ENCODE measurements at regions not wholly inside any gene's neighbourhood (a gene's known extent, or its start where the extent isn't known, plus 50 kb on each side); places are given as distances from the start of the nearest gene placed in this dataset.

DNA sequence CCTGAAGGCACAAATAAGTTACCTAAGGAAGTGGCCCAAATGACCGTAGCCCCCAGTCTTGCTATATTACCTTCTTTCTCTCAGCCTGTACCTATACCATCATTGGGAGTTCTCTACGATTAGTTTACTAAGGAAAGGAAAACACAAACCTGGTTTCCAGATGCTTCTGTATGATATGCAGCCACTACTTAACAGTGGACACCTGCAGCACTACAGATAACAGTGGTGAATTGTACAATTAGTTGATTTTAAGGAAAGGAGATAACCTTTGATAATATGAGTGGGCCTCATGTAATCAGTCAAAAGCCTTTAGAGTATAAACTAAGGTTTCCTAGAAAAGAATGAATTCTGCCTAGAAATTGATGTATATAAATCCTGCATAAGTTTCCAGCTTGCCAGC lies 1157.4 kb downstream of the KCNT2 start:
- no peaks in the 10 kb centered on the region for H3K79me2 ChIP-seq (ENCODE audit: insufficient read depth, low read length)
- H3K27ac ChIP-seq (ENCODE audit: low read depth, low read length), result no peak overlapping the region
- H3K9me2 ChIP-seq (ENCODE audit: insufficient read depth), result no peaks in the 10 kb centered on the region
- H3K4me2 ChIP-seq (ENCODE audit: low read length), result no peak overlapping the region
- DNase-seq (ENCODE audit: low read depth, low spot score) (no peak), ATAC-seq (no peak)
- H3K9me3 ChIP-seq (ENCODE audit: control insufficient read depth in 1 of 2, insufficient read depth in 1 of 2, low read depth in 1 of 2, low read length in 2 of 2), result no peaks in the 10 kb centered on the region
- ChIA-PET CTCF (no interaction called here), POLR2A (no interaction called here), RAD21 (ENCODE audit: low non-redundant PET in 1 of 2, low total read pairs in 2 of 2, uncharacterized antibody in 2 of 2, unreplicated experiment in 2 of 2) (no interaction called here)
- no peak for TF ChIP-seq ELF1 (IDR thresholded peaks at IDR 0.05; ENCODE audit: borderline replicate concordance, low read depth)
- no peak for TF ChIP-seq ZFX (IDR thresholded peaks at IDR 0.05)
- no peak for TF ChIP-seq RAD21 (IDR thresholded peaks at IDR 0.05; ENCODE audit: low read depth)
- TF ChIP-seq SIN3A (IDR thresholded peaks at IDR 0.05; ENCODE audit: low read depth), result no peak
- TF ChIP-seq EZH2 (IDR thresholded peaks at IDR 0.05), result no peak
- TF ChIP-seq SRF (IDR thresholded peaks at IDR 0.05; ENCODE audit: low read depth), result no peak
- TF ChIP-seq JUND (IDR thresholded peaks at IDR 0.05), result no peak
- TF ChIP-seq, protein P1, sequence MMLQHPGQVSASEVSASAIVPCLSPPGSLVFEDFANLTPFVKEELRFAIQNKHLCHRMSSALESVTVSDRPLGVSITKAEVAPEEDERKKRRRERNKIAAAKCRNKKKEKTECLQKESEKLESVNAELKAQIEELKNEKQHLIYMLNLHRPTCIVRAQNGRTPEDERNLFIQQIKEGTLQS (IDR thresholded peaks at IDR 0.05), result no peak
- TF ChIP-seq ZNF274 (IDR thresholded peaks at IDR 0.05; ENCODE audit: low read depth, low read length), result no peak
- TF ChIP-seq CEBPB (IDR thresholded peaks at IDR 0.05; ENCODE audit: low read depth), result no peak
- TF ChIP-seq TCF7L2 (IDR thresholded peaks at IDR 0.05; ENCODE audit: borderline replicate concordance, extremely low read depth, insufficient read depth, insufficient read length), result no peak
- no peak for TF ChIP-seq CBX3 (IDR thresholded peaks at IDR 0.05; ENCODE audit: low read depth)
- TF ChIP-seq POLR2A (IDR thresholded peaks at IDR 0.05; ENCODE audit: borderline replicate concordance, extremely low read depth, insufficient read depth, insufficient read length), result no peak
- no peak for TF ChIP-seq FOSL1 (IDR thresholded peaks at IDR 0.05; ENCODE audit: low read depth)
- H3K27me3 ChIP-seq (ENCODE audit: insufficient read depth, low read length), result no peaks in the 10 kb centered on the region
- BruUV-seq (replicated peaks), result no TSS peak
- no peaks in the 10 kb centered on the region for H4K20me1 ChIP-seq (ENCODE audit: insufficient read depth)
- intact Hi-C loops (cut with micrococcal nuclease), result no loop called here
- H3K4me1 ChIP-seq (ENCODE audit: control insufficient read depth in 1 of 2, insufficient read depth in 2 of 2, low read length in 2 of 2), result no peaks in the 10 kb centered on the region
- H2AFZ ChIP-seq (ENCODE audit: low read depth, low read length, poor library complexity, severe bottlenecking), result no peak overlapping the region
- H3K36me3 ChIP-seq (ENCODE audit: control insufficient read depth in 1 of 2, insufficient read depth in 2 of 2, low read length in 2 of 2), result no peaks in the 10 kb centered on the region
- no peak overlapping the region for H3K9ac ChIP-seq (ENCODE audit: low read length)
- H3K4me3 ChIP-seq (replicated peaks in 1 of 2; ENCODE audit: low read depth in 1 of 2, low read length in 2 of 2), result no peak overlapping the region

DNA sequence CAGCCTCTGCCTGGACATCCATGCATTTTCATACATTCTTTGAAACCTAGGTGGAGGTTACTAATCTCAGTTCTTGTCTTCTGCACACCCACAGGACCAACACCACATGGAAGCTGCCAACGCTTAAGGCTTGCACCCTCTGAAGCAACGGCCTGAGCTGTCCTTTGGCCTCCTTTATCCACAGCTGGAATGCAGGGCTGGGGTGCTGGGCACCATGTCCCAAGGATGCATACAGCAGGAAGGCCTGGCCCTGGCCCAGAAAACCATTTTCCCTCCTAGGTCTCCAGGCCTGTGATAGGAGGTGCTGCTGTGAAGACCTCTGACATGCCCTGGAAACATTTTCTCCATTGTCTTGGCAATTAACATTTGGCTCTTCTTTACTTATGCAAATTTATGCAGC lies 1168.6 kb downstream of the KCNT2 start:
- no TSS peak for BruUV-seq (replicated peaks)
- Histone ChIP-seq H3K4me2 (ENCODE audit: low read length) (no peak overlapping the region), H4K20me1 (ENCODE audit: insufficient read depth) (no peaks in the 10 kb centered on the region), H3K9ac (ENCODE audit: low read length) (no peak overlapping the region), H3K79me2 (ENCODE audit: insufficient read depth, low read length) (no peaks in the 10 kb centered on the region), H3K9me2 (ENCODE audit: insufficient read depth) (no peaks in the 10 kb centered on the region; the same call in 1 of the 2 replicates), H3K4me1 (ENCODE audit: control insufficient read depth in 1 of 2, insufficient read depth in 2 of 2, low read length in 2 of 2) (no peaks in the 10 kb centered on the region), H3K27me3 (ENCODE audit: insufficient read depth, low read length) (no peaks in the 10 kb centered on the region), H3K9me3 (ENCODE audit: control insufficient read depth in 1 of 2, insufficient read depth in 1 of 2, low read depth in 1 of 2, low read length in 2 of 2) (no peaks in the 10 kb centered on the region), H2AFZ (ENCODE audit: low read depth, low read length, poor library complexity, severe bottlenecking) (no peak overlapping the region), H3K27ac (ENCODE audit: low read depth, low read length) (no peak overlapping the region), H3K4me3 (replicated peaks in 1 of 2; ENCODE audit: low read depth in 1 of 2, low read length in 2 of 2) (no peak overlapping the region), H3K36me3 (ENCODE audit: control insufficient read depth in 1 of 2, insufficient read depth in 2 of 2, low read length in 2 of 2) (no peaks in the 10 kb centered on the region)
- ChIA-PET CTCF (no interaction called here), RAD21 (ENCODE audit: low non-redundant PET in 1 of 2, low total read pairs in 2 of 2, uncharacterized antibody in 2 of 2, unreplicated experiment in 2 of 2) (no interaction called here), POLR2A (no interaction called here)
- TF ChIP-seq CEBPB (IDR thresholded peaks at IDR 0.05; ENCODE audit: low read depth) (no peak), SIN3A (IDR thresholded peaks at IDR 0.05; ENCODE audit: low read depth) (no peak), JUND (IDR thresholded peaks at IDR 0.05) (no peak), ZFX (IDR thresholded peaks at IDR 0.05) (no peak), EZH2 (IDR thresholded peaks at IDR 0.05) (no peak)
- TF ChIP-seq, protein P2, sequence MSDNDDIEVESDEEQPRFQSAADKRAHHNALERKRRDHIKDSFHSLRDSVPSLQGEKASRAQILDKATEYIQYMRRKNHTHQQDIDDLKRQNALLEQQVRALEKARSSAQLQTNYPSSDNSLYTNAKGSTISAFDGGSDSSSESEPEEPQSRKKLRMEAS (IDR thresholded peaks at IDR 0.05), result no peak
- TF ChIP-seq, protein P3, sequence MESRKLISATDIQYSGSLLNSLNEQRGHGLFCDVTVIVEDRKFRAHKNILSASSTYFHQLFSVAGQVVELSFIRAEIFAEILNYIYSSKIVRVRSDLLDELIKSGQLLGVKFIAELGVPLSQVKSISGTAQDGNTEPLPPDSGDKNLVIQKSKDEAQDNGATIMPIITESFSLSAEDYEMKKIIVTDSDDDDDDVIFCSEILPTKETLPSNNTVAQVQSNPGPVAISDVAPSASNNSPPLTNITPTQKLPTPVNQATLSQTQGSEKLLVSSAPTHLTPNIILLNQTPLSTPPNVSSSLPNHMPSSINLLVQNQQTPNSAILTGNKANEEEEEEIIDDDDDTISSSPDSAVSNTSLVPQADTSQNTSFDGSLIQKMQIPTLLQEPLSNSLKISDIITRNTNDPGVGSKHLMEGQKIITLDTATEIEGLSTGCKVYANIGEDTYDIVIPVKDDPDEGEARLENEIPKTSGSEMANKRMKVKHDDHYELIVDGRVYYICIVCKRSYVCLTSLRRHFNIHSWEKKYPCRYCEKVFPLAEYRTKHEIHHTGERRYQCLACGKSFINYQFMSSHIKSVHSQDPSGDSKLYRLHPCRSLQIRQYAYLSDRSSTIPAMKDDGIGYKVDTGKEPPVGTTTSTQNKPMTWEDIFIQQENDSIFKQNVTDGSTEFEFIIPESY (IDR thresholded peaks at IDR 0.05; ENCODE audit: extremely low read depth, insufficient replicate concordance, low read length), result no peak
- ATAC-seq, result no peak
- intact Hi-C loops (cut with micrococcal nuclease), result no loop called here
- no peak for DNase-seq (ENCODE audit: low read depth, low spot score)

All from HCT116 (cell line).